ENCODE measurements at regions not wholly inside any gene's neighbourhood (a gene's known extent, or its start where the extent isn't known, plus 50 kb on each side); places are given as distances from the start of the nearest gene placed in this dataset.
A peak's percentile ranks its signal among the peaks of the same experiment; 100 is the strongest.

GRCh38 chr2:18230668-18231067, 329.8 kb downstream of the RDH14 start:
- H3K36me3 ChIP-seq = no peaks in the 10 kb centered on the region
- no peak overlapping the region for H3K4me3 ChIP-seq (ENCODE audit: low read depth, low read length)
- DNase-seq = no peak
- no peak for TF ChIP-seq CTCF (IDR thresholded peaks at IDR 0.05; ENCODE audit: low read depth, low read length)
- peaks cover 4% of the 10 kb centered on the region for H3K9me3 ChIP-seq (ENCODE audit: severe bottlenecking)
- H3K27ac ChIP-seq = no peak overlapping the region
- no peaks in the 10 kb centered on the region for H3K27me3 ChIP-seq (ENCODE audit: insufficient read depth, low read depth, severe bottlenecking)

GRCh38 chr2:18219676-18220075, 340.8 kb downstream of the RDH14 start:
- TF ChIP-seq CTCF (IDR thresholded peaks at IDR 0.05; ENCODE audit: low read depth, low read length) = peak; percentile 32; the same call in 1 of the 2 replicates
- Histone ChIP-seq H3K9me3 (ENCODE audit: severe bottlenecking) (no peaks in the 10 kb centered on the region), H3K27me3 (ENCODE audit: insufficient read depth, low read depth, severe bottlenecking) (no peaks in the 10 kb centered on the region), H3K4me3 (ENCODE audit: low read depth, low read length) (no peak overlapping the region), H3K36me3 (no peaks in the 10 kb centered on the region), H3K27ac (no peak overlapping the region)
- no peak for DNase-seq

GRCh38 chr2:18218160-18218933, 339.9 kb downstream of the KCNS3 start:
- TF ChIP-seq CTCF (IDR thresholded peaks at IDR 0.05; ENCODE audit: low read depth, low read length) = no peak
- H3K27me3 ChIP-seq (ENCODE audit: insufficient read depth, low read depth, severe bottlenecking) = no peaks in the 10 kb centered on the region
- DNase-seq = no peak
- H3K9me3 ChIP-seq (ENCODE audit: severe bottlenecking) = no peaks in the 10 kb centered on the region
- H3K4me3 ChIP-seq (ENCODE audit: low read depth, low read length) = no peak overlapping the region
- no peaks in the 10 kb centered on the region for H3K36me3 ChIP-seq
- H3K27ac ChIP-seq = no peak overlapping the region

GRCh38 chr2:18214936-18215335, 336.5 kb downstream of the KCNS3 start:
- Histone ChIP-seq H3K4me3 (ENCODE audit: low read depth, low read length) (no peak overlapping the region), H3K27me3 (ENCODE audit: insufficient read depth, low read depth, severe bottlenecking) (no peaks in the 10 kb centered on the region), H3K9me3 (ENCODE audit: severe bottlenecking) (no peaks in the 10 kb centered on the region), H3K27ac (no peak overlapping the region), H3K36me3 (no peaks in the 10 kb centered on the region)
- no peak for TF ChIP-seq CTCF (IDR thresholded peaks at IDR 0.05; ENCODE audit: low read depth, low read length)
- DNase-seq = no peak

- DNase-seq = no peak
- no peaks in the 10 kb centered on the region for H3K27me3 ChIP-seq (ENCODE audit: insufficient read depth, low read depth, severe bottlenecking)
- no peak for TF ChIP-seq CTCF (IDR thresholded peaks at IDR 0.05; ENCODE audit: low read depth, low read length)
- no peak overlapping the region for H3K4me3 ChIP-seq (ENCODE audit: low read depth, low read length)
- H3K27ac ChIP-seq = no peak overlapping the region
- no peaks in the 10 kb centered on the region for H3K36me3 ChIP-seq
- no peaks in the 10 kb centered on the region for H3K9me3 ChIP-seq (ENCODE audit: severe bottlenecking)
Observed at GRCh38 chr2:18213986-18214385, 335.5 kb downstream of the KCNS3 start.

Data from WERI-Rb-1 (cell line).